Lung (tissue), 11 donors: ENCODE measurements at regions not wholly inside any gene's neighbourhood (a gene's known extent, or its start where the extent isn't known, plus 50 kb on each side); places are given as distances from the start of the nearest gene placed in this dataset.
"Not testable (repeated sequence)": the region's sequence is repeated elsewhere in the genome, so short reads cannot be mapped to it uniquely, and the experiment has no call there.

Experiments
- ATAC-seq: fragments of 200-7000 bp; cut with Tn5 transposase; one replicate; pipeline ENCODE4 v1.9.1; 2020; ENCODE audit warnings: moderate number of reproducible peaks; ENCODE audit not compliant: insufficient read depth, low FRiP score
- DNase-seq, 3 donors: peaks; one replicate each; pipeline ENCODE4 v3.0.0-alpha.2; 2013 to 2017
- H3K27ac ChIP-seq, 2 donors: one replicate each; pipeline ENCODE4 v1.5.1; 2013; ENCODE audit warnings: mild to moderate bottlenecking in 2 of 2, moderate library complexity in 2 of 2, control low read depth in 1 of 2, inconsistent platforms in 1 of 2, low read depth in 1 of 2, low read length in 1 of 2
- H3K27me3 ChIP-seq, 3 donors: one replicate each; pipeline ENCODE4 v1.5.1; 2013; ENCODE audit warnings: low read length in 2 of 3; ENCODE audit not compliant: control insufficient read depth in 3 of 3, insufficient read depth in 3 of 3
- H3K36me3 ChIP-seq, 4 donors: one replicate each; pipeline ENCODE4 v1.5.1; 2013; ENCODE audit warnings: low read length in 4 of 4, mild to moderate bottlenecking in 1 of 4, moderate library complexity in 1 of 4; ENCODE audit not compliant: control insufficient read depth in 4 of 4, insufficient read depth in 4 of 4
- H3K4me1 ChIP-seq, 5 donors: one replicate each; pipeline ENCODE4 v1.5.1; 2013; ENCODE audit warnings: low read length in 5 of 5, mild to moderate bottlenecking in 2 of 5, moderate library complexity in 1 of 5; ENCODE audit not compliant: control insufficient read depth in 5 of 5, insufficient read depth in 5 of 5
- H3K4me3 ChIP-seq: one replicate; pipeline ENCODE4 v1.5.1; 2013; ENCODE audit warnings: mild to moderate bottlenecking, control low read depth, moderate library complexity
- H3K9ac ChIP-seq, 2 donors: one replicate each; pipeline ENCODE4 v1.5.1; 2013; ENCODE audit warnings: low read length in 2 of 2, control low read depth in 1 of 2; ENCODE audit not compliant: insufficient read depth in 1 of 2
- H3K9me3 ChIP-seq, 4 donors: one replicate each; pipeline ENCODE4 v1.5.1; 2013; ENCODE audit warnings: low read length in 3 of 4, mild to moderate bottlenecking in 1 of 4, moderate library complexity in 1 of 4; ENCODE audit not compliant: control insufficient read depth in 4 of 4, insufficient read depth in 3 of 4
- WGBS, 2 donors: extraction: QIAGEN DNeasy Blood & Tissue Kit; methylation state at CpG; one replicate each; pipeline ENCODE4 v1.1.7; 2013; 5-methylcytosine and 5-hydroxymethylcytosine counted together
- TF ChIP-seq, protein P1 (sequence below): IDR thresholded peaks from 2 replicates; pipeline ENCODE4 v1.5.1; 2012; ENCODE audit warnings: mild to moderate bottlenecking; ENCODE audit errors: control extremely low read depth, extremely low read depth
- donor health status: control.
- donor health status: control.
- donor health status: Bipolar disorder and iron deficiency.
- donor health status: healthy.
- donor health status: DM: yes; HTN: yes; CAD: no.

DNA sequence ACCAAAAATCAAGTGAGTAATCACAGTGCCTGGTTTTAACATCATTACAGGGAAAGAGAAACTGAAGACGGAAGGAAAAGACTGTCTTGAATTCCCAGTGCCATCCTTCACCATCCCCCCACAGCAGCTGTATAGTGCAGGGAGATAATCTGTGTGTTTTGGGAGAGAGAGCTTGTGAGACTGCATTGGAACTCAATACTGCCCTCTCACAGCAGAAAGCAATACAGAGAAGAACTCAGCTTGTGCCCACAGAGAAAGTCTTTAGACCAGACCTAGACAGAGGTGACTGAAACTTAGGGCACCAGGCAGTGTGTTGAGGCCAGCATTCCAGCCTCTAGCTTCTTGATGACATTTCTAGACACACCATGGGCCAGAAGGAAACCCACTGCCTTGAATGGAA, 754.7 kb upstream of the CDH6 start:
- Histone ChIP-seq H3K27ac (no peak overlapping the region), H3K9ac (no peak overlapping the region), H3K36me3 (no peaks in the 10 kb centered on the region), H3K9me3 (peaks cover 0 to 7% (median 4%) of the 10 kb centered on the region in 4 donors), H3K4me1 (no peaks in the 10 kb centered on the region), H3K4me3 (no peak overlapping the region), H3K27me3 (no peaks in the 10 kb centered on the region)
- WGBS, 2 donors: 70 to 84% methylated on average over 1 of the region's 1 CpG
- TF ChIP-seq, protein P1, sequence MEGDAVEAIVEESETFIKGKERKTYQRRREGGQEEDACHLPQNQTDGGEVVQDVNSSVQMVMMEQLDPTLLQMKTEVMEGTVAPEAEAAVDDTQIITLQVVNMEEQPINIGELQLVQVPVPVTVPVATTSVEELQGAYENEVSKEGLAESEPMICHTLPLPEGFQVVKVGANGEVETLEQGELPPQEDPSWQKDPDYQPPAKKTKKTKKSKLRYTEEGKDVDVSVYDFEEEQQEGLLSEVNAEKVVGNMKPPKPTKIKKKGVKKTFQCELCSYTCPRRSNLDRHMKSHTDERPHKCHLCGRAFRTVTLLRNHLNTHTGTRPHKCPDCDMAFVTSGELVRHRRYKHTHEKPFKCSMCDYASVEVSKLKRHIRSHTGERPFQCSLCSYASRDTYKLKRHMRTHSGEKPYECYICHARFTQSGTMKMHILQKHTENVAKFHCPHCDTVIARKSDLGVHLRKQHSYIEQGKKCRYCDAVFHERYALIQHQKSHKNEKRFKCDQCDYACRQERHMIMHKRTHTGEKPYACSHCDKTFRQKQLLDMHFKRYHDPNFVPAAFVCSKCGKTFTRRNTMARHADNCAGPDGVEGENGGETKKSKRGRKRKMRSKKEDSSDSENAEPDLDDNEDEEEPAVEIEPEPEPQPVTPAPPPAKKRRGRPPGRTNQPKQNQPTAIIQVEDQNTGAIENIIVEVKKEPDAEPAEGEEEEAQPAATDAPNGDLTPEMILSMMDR: no peak
- DNase-seq: no peak
- no peak for ATAC-seq

DNA sequence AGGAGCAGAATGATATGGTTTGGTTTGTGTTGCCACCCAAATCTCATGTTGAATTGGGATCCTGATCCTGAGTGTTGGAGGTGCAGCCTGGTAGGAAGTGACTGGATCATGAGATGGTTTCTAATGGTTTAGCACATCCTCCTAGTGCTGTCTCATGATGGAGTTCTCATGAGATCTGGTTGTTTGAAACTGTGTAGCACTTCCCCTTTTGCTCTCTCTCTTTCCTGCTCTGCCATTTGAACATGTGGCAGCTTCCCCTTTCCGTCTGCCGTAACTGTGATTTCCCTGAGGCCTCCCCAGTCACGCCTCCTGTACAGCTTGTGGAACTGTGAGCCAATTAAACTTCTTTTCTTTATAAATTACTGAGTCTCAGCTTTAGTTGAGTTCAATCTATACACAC, 756.8 kb upstream of the CDH6 start:
- Histone ChIP-seq H3K27me3 (no peaks in the 10 kb centered on the region), H3K9me3 (peaks cover 0 to 7% (median 3%) of the 10 kb centered on the region in 4 donors), H3K27ac (no peak overlapping the region), H3K4me3 (no peak overlapping the region), H3K36me3 (no peaks in the 10 kb centered on the region), H3K9ac (no peak overlapping the region), H3K4me1 (no peaks in the 10 kb centered on the region)
- TF ChIP-seq, protein P1: no peak
- no peak for ATAC-seq
- no peak for DNase-seq
- 32 to 50% methylated on average over 3 of the region's 3 CpGs for WGBS, 2 donors

DNA sequence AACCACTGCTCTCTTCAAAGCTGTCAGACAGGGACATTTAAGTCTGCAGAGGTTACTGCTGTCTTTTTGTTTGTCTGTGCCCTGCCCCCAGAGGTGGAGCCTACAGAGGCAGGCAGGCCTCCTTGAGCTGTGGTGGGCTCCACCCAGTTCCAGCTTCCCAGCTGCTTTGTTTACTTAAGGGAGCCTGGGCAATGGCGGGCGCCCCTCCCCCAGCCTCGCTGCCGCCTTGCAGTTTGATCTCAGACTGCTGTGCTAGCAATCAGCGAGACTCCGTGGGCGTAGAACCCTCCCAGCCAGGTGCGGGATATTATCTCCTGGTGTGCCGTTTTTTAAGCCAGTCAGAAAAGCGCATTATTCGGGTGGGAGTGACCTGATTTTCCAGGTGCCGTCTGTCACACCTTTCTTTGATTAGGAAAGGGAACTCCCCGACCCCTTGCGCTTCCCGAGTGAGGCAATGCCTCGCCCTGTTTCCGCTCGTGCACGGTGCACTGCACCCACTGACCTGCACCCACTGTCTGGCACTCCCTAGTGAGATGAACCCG, 764.5 kb upstream of the CDH6 start:
- H3K27ac ChIP-seq, H3K27me3 ChIP-seq, H3K9me3 ChIP-seq, H3K9ac ChIP-seq, DNase-seq, H3K36me3 ChIP-seq, ATAC-seq, H3K4me1 ChIP-seq, H3K4me3 ChIP-seq: not testable (repeated sequence)
- WGBS, 2 donors: 83 to 84% methylated on average over 20 of the region's 20 CpGs

DNA sequence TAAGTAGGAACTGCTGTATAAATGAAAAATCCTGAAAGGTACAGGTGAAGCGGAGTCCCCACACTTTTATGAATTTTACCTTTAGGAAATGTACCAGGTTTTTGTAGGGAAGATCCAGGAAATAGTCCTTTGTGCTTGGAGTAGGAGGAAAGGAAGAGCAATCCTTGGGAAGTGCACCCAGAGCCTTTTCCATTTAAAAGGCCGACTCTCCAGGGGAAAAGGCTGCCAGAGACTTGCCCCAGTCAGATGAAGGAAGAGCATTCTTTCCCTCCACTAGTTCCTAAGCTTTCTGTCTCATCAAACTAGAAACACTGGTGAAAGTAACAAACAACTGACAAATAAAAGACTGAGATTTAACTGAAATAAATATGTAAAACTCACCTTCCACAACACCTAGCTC, 779.4 kb upstream of the CDH6 start:
- H3K4me1 ChIP-seq: no peaks in the 10 kb centered on the region
- H3K9me3 ChIP-seq: no peaks in the 10 kb centered on the region
- no peak for DNase-seq
- no peak overlapping the region for H3K9ac ChIP-seq
- ATAC-seq: no peak
- no peak overlapping the region for H3K4me3 ChIP-seq
- no peaks in the 10 kb centered on the region for H3K27me3 ChIP-seq
- no peak overlapping the region for H3K27ac ChIP-seq
- no peaks in the 10 kb centered on the region for H3K36me3 ChIP-seq
- WGBS, 2 donors: 69% methylated on average over 2 of the region's 2 CpGs
- TF ChIP-seq, protein P1: no peak
